ENCODE measurements at regions not wholly inside any gene's neighbourhood (a gene's known extent, or its start where the extent isn't known, plus 50 kb on each side); places are given as distances from the start of the nearest gene placed in this dataset.
"Not testable (repeated sequence)": the region's sequence is repeated elsewhere in the genome, so short reads cannot be mapped to it uniquely, and the experiment has no call there.

- no peak for DNase-seq
Measured at GRCh38 chr6:140393665-140394540, 1019.5 kb upstream of the CITED2 start.

- no peak for DNase-seq
Measured at GRCh38 chr6:140388815-140389214, 1014.4 kb upstream of the CITED2 start.

- no peak for DNase-seq
Measured at GRCh38 chr6:140388192-140388802, 1013.8 kb upstream of the CITED2 start.

GRCh38 chr6:140385679-140386078, 1011.2 kb upstream of the CITED2 start:
- DNase-seq: no peak

- no peak for DNase-seq
Measured at GRCh38 chr6:140382355-140382754, 1007.9 kb upstream of the CITED2 start.

- DNase-seq: no peak
Measured at GRCh38 chr6:140380427-140381218, 1006.2 kb upstream of the CITED2 start.

- no peak for DNase-seq
Measured at GRCh38 chr6:140379919-140380318, 1005.5 kb upstream of the CITED2 start.

- DNase-seq: no peak
Measured at GRCh38 chr6:140376209-140376608, 1001.8 kb upstream of the CITED2 start.

GRCh38 chr6:140373728-140374127, 999.3 kb upstream of the CITED2 start:
- DNase-seq: not testable (repeated sequence)

- DNase-seq: no peak
Measured at GRCh38 chr6:140372064-140372463, 997.6 kb upstream of the CITED2 start.

GRCh38 chr6:140370976-140371870, 996.8 kb upstream of the CITED2 start:
- no peak for DNase-seq

GRCh38 chr6:140370441-140370840, 996.0 kb upstream of the CITED2 start:
- DNase-seq: no peak

- no peak for DNase-seq
Measured at GRCh38 chr6:140366991-140367390, 992.5 kb upstream of the CITED2 start.

- DNase-seq: no peak
Measured at GRCh38 chr6:140364916-140365315, 990.5 kb upstream of the CITED2 start.

- no peak for DNase-seq
Measured at GRCh38 chr6:140360651-140361050, 986.2 kb upstream of the CITED2 start.

- DNase-seq: no peak
Measured at GRCh38 chr6:140355476-140355875, 981.0 kb upstream of the CITED2 start.

GRCh38 chr6:140354296-140354695, 979.8 kb upstream of the CITED2 start:
- no peak for DNase-seq

GRCh38 chr6:140353536-140353935, 979.1 kb upstream of the CITED2 start:
- DNase-seq: no peak

GRCh38 chr6:140346428-140346827, 972.0 kb upstream of the CITED2 start:
- no peak for DNase-seq

- no peak for DNase-seq
Measured at GRCh38 chr6:140345935-140346334, 971.5 kb upstream of the CITED2 start.

- no peak for DNase-seq
Measured at GRCh38 chr6:140344142-140344913, 969.9 kb upstream of the CITED2 start.

GRCh38 chr6:140343128-140343527, 968.7 kb upstream of the CITED2 start:
- no peak for DNase-seq
